Fibroblast of lung (primary cell): ENCODE measurements at regions not wholly inside any gene's neighbourhood (a gene's known extent, or its start where the extent isn't known, plus 50 kb on each side); places are given as distances from the start of the nearest gene placed in this dataset.

Source experiments
- EZH2 ChIP-seq: IDR thresholded peaks from 2 replicates; pipeline ENCODE4 v1.5.1; 2012; ENCODE audit warnings: low read length, control low read depth, mild to moderate bottlenecking; ENCODE audit errors: missing control alignments
- TF ChIP-seq, protein P1 (sequence below), 2 donors: IDR thresholded peaks in 1 of 2; conservative IDR thresholded peaks in 1 of 2; 1 replicate in 1 of 2; 2 replicates in 1 of 2; pipeline ENCODE4 v1.5.1; 2011 to 2012; ENCODE audit warnings: low read length in 2 of 2, control low read depth in 1 of 2, inconsistent platforms in 1 of 2, low read depth in 1 of 2, mild to moderate bottlenecking in 1 of 2

DNA sequence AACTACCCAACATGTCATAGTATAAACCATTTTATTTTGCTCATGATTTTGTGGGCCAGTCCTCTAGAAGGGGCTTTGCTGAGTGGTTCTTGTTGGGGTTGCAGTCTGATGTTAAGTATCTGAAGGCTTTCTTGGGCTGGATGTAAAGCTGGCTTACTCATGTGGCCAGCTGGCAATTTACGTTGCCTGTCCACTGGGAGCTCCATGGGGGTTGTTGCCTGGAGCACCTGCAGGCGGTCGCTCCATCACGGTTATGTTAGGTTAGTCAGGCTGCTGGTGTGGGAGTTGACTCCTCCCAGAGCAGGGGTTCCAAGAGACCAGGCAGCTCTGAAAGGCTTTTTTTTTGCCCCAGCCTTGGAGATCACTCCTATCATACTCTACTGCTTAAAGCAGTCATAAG is 98.1 kb downstream of the NR1D2 start:
- TF ChIP-seq, protein P1, sequence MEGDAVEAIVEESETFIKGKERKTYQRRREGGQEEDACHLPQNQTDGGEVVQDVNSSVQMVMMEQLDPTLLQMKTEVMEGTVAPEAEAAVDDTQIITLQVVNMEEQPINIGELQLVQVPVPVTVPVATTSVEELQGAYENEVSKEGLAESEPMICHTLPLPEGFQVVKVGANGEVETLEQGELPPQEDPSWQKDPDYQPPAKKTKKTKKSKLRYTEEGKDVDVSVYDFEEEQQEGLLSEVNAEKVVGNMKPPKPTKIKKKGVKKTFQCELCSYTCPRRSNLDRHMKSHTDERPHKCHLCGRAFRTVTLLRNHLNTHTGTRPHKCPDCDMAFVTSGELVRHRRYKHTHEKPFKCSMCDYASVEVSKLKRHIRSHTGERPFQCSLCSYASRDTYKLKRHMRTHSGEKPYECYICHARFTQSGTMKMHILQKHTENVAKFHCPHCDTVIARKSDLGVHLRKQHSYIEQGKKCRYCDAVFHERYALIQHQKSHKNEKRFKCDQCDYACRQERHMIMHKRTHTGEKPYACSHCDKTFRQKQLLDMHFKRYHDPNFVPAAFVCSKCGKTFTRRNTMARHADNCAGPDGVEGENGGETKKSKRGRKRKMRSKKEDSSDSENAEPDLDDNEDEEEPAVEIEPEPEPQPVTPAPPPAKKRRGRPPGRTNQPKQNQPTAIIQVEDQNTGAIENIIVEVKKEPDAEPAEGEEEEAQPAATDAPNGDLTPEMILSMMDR (conservative IDR thresholded peaks at IDR 0.05 in 1 of 2, IDR thresholded peaks at IDR 0.05 in 1 of 2; ENCODE audit: low read depth in 1 of 2, low read length in 2 of 2), result no peak
- no peak for TF ChIP-seq EZH2
